B cell (primary cell): ENCODE measurements at regions not wholly inside any gene's neighbourhood (a gene's known extent, or its start where the extent isn't known, plus 50 kb on each side); places are given as distances from the start of the nearest gene placed in this dataset.

Experiments used
- ATAC-seq: fragments of 200-7000 bp; cut with Tn5 transposase; one replicate; pipeline ENCODE4 v1.10.0; 2021; ENCODE audit warnings: low read depth, mild to moderate bottlenecking, moderate number of reproducible peaks, moderate library complexity
- CTCF ChIA-PET: fragments of 350-600 bp; sonication (Branson Sonifier 250); formaldehyde crosslinking; loops from one replicate; lab custom pipeline; 2021; ENCODE audit warnings: antibody characterized with exemption, inconsistent platforms; lab: Charles Lee
- POLR2A ChIA-PET: fragments of 350-600 bp; sonication (Branson Sonifier 250); formaldehyde crosslinking; loops from one replicate; lab custom pipeline; 2021; ENCODE audit warnings: antibody characterized with exemption; lab: Charles Lee
- DNase-seq: peaks from one replicate; pipeline ENCODE4 v3.0.0; 2013
- H2AFZ ChIP-seq: 2 replicates; pipeline ENCODE4 v1.6.1; 2012; ENCODE audit warnings: mild to moderate bottlenecking, low read depth, low read length; ENCODE audit not compliant: insufficient read depth, poor library complexity, severe bottlenecking
- H3K27ac ChIP-seq, 2 donors: 1 replicate in 1 of 2; 2 replicates in 1 of 2; pipeline ENCODE4 v1.5.1; 2012 to 2013; ENCODE audit warnings: low read length in 2 of 2, mild to moderate bottlenecking in 2 of 2, moderate library complexity in 1 of 2
- H3K27me3 ChIP-seq, 4 experiments: fragments of 200-600 bp in 1 of 4; sonication (generic) in 1 of 4; replicated peaks in 1 of 4; 1 replicate in 2 of 4; 2 replicates in 2 of 4; pipeline versions ENCODE4 v1.6.1 to v1.7.0; 2013 to 2016; ENCODE audit warnings: low read length in 3 of 4, mild to moderate bottlenecking in 2 of 4, mixed read lengths in 1 of 4, moderate library complexity in 1 of 4; ENCODE audit not compliant: insufficient read depth in 4 of 4, control insufficient read depth in 3 of 4; ENCODE audit errors: control extremely low read depth in 1 of 4
- H3K36me3 ChIP-seq, 2 experiments: replicated peaks in 1 of 2; 1 replicate in 1 of 2; 2 replicates in 1 of 2; pipeline versions ENCODE4 v1.6.1 to v1.7.1; 2013; ENCODE audit warnings: low read length in 1 of 2; ENCODE audit not compliant: insufficient read depth in 2 of 2, control insufficient read depth in 1 of 2; ENCODE audit errors: control extremely low read depth in 1 of 2, extremely low read depth in 1 of 2
- H3K4me1 ChIP-seq, 2 donors: fragments of 200-600 bp in 1 of 2; sonication (generic) in 1 of 2; 1 replicate in 1 of 2; 2 replicates in 1 of 2; pipeline versions ENCODE4 v1.5.1 to v1.6.1; 2013 to 2017; ENCODE audit warnings: low read length in 2 of 2; ENCODE audit not compliant: control insufficient read depth in 2 of 2, insufficient read depth in 2 of 2
- H3K4me2 ChIP-seq: replicated peaks from 2 replicates; pipeline ENCODE3; 2012; ENCODE audit warnings: mild to moderate bottlenecking, low read depth, low read length; ENCODE audit not compliant: poor library complexity, severe bottlenecking
- H3K4me3 ChIP-seq, 5 experiments: fragments of 200-600 bp in 1 of 5; sonication (generic) in 1 of 5; 1 replicate in 3 of 5; 2 replicates in 2 of 5; pipeline versions ENCODE4 v1.5.1 to v1.7.0; 2011 to 2016; ENCODE audit warnings: low read length in 4 of 5, mild to moderate bottlenecking in 4 of 5, low read depth in 2 of 5, control low read depth in 1 of 5, moderate library complexity in 1 of 5; ENCODE audit not compliant: insufficient read depth in 1 of 5; ENCODE audit errors: control extremely low read depth in 1 of 5, extremely low read depth in 1 of 5
- H3K79me2 ChIP-seq: fragments of 200-600 bp; sonication (generic); one replicate; pipeline ENCODE4 v1.6.0; 2016; ENCODE audit warnings: low read length; ENCODE audit not compliant: control insufficient read depth, insufficient read depth
- H3K9ac ChIP-seq: fragments of 200-600 bp; sonication (generic); 2 replicates; pipeline ENCODE4 v1.6.1; 2017; ENCODE audit warnings: mild to moderate bottlenecking, low read length, moderate library complexity
- H3K9me3 ChIP-seq, 3 donors: one replicate each; pipeline versions ENCODE4 v1.6.1 to v1.7.1; 2013; ENCODE audit warnings: low read length in 2 of 3; ENCODE audit not compliant: control insufficient read depth in 2 of 3, insufficient read depth in 1 of 3; ENCODE audit errors: control extremely low read depth in 1 of 3
- H4K20me1 ChIP-seq: 2 replicates; pipeline ENCODE4 v1.6.0; 2012; ENCODE audit warnings: mild to moderate bottlenecking, low read length; ENCODE audit not compliant: insufficient read depth, control insufficient read depth, poor library complexity, severe bottlenecking
- H3K27ac Mint-ChIP-seq: one replicate; pipeline ENCODE4 v1.8.0; 2021; ENCODE audit warnings: mixed read lengths
- H3K27me3 Mint-ChIP-seq: one replicate; pipeline ENCODE4 v1.8.0; 2021; ENCODE audit warnings: mixed read lengths
- H3K4me1 Mint-ChIP-seq: one replicate; pipeline ENCODE4 v1.8.0; 2021; ENCODE audit warnings: mixed read lengths
- H3K4me3 Mint-ChIP-seq: one replicate; pipeline ENCODE4 v1.8.0; 2021; ENCODE audit warnings: mixed read lengths
- H3K9me3 Mint-ChIP-seq: one replicate; pipeline ENCODE4 v1.8.0; 2022; ENCODE audit warnings: mixed read lengths; ENCODE audit not compliant: insufficient read depth
- CTCF ChIP-seq: fragments of 200-600 bp; IDR thresholded peaks from one replicate; pipeline ENCODE4 v1.8.0; 2022; ENCODE audit warnings: antibody characterized with exemption, mild to moderate bottlenecking
- EZH2 ChIP-seq: IDR thresholded peaks from 2 replicates; pipeline ENCODE4 v1.6.1; 2012; ENCODE audit warnings: borderline replicate concordance, low read depth, mild to moderate bottlenecking, moderate library complexity, low read length; ENCODE audit not compliant: insufficient read depth, poor library complexity, severe bottlenecking
- WGBS: methylation state at CpG from one replicate; pipeline ENCODE4 v1.1.5; 2013; ENCODE audit warnings: missing lambda C conversion rate; ENCODE audit not compliant: insufficient coverage; 5-methylcytosine and 5-hydroxymethylcytosine counted together
- intact Hi-C: fragments of 100-400 bp; cut with micrococcal nuclease; formaldehyde crosslinking; loops from one replicate; pipeline ENCODE4 v1.10.0; 2022

- Histone ChIP-seq H3K4me1 (peaks cover 5 to 14% of the 10 kb centered on the region in 2 donors), H3K27ac (no peak overlapping the region), H3K4me2 (no peak overlapping the region), H3K9ac (no peak overlapping the region), H3K27me3 (no peaks in the 10 kb centered on the region), H3K9me3 (peaks cover 0 to 5% (median 0%) of the 10 kb centered on the region in 3 donors), H3K79me2 (no peaks in the 10 kb centered on the region), H2AFZ (no peak overlapping the region), H3K36me3 (no peaks in the 10 kb centered on the region), H3K4me3 (no peak overlapping the region), H4K20me1 (no peaks in the 10 kb centered on the region)
- Mint-ChIP-seq H3K4me1 (peaks cover 18% of the 10 kb centered on the region), H3K4me3 (no peak overlapping the region), H3K9me3 (peaks cover 9% of the 10 kb centered on the region), H3K27me3 (no peaks in the 10 kb centered on the region), H3K27ac (no peak overlapping the region)
- no peak for DNase-seq
- no peak for ATAC-seq
- ChIA-PET CTCF (no interaction called here), POLR2A (no interaction called here)
- WGBS, result 58% methylated on average over 3 of the region's 3 CpGs
- TF ChIP-seq CTCF (no peak), EZH2 (no peak)
- intact Hi-C loops, result no loop called here
Measured at GRCh38 chr6:14444295-14444972, 326.9 kb downstream of the CD83 start.

DNA sequence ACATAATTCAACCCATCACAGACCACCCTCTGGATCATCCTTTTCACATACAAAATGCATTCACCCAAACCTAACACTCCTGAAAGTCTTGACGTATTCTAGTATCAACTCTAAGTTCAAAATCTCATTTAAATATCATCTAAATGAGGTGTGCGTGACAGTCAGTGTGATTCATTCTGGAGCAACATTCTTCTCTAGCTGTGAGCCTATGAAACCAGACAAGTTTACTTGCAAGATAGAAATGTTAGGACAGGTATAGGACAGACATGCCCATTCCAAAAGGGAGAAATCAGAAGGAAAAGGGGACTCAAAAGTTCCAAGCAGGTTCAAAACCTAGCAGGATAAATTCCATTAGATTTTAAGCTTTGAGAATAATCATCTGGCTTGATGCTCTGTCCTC lies 329.7 kb downstream of the CD83 start:
- H3K4me3 Mint-ChIP-seq, result no peak overlapping the region
- Histone ChIP-seq H3K79me2 (no peaks in the 10 kb centered on the region), H4K20me1 (no peaks in the 10 kb centered on the region), H3K4me2 (no peak overlapping the region), H3K27ac (no peak overlapping the region), H2AFZ (no peak overlapping the region), H3K4me3 (no peak overlapping the region), H3K9ac (no peak overlapping the region), H3K4me1 (peaks cover 5 to 12% of the 10 kb centered on the region in 2 donors), H3K36me3 (no peaks in the 10 kb centered on the region), H3K27me3 (no peaks in the 10 kb centered on the region), H3K9me3 (peaks cover 0 to 5% (median 0%) of the 10 kb centered on the region in 3 donors)
- ChIA-PET CTCF (interaction anchor here (1.3 kb wide), 1 partner anchor 24 kb away, joined by 4 read pairs; no protein-coding TSS in a partner anchor), POLR2A (no interaction called here)
- DNase-seq (no peak), ATAC-seq (no peak)
- 100% methylated on average over 1 of the region's 2 CpGs for WGBS
- intact Hi-C loops, result no loop called here
- TF ChIP-seq EZH2 (no peak), CTCF (no peak)
- peaks cover 16% of the 10 kb centered on the region for H3K4me1 Mint-ChIP-seq
- no peak overlapping the region for H3K27ac Mint-ChIP-seq
- no peaks in the 10 kb centered on the region for H3K27me3 Mint-ChIP-seq
- peaks cover 9% of the 10 kb centered on the region for H3K9me3 Mint-ChIP-seq
